ENCODE measurements at regions not wholly inside any gene's neighbourhood (a gene's known extent, or its start where the extent isn't known, plus 50 kb on each side); places are given as distances from the start of the nearest gene placed in this dataset.

DNA sequence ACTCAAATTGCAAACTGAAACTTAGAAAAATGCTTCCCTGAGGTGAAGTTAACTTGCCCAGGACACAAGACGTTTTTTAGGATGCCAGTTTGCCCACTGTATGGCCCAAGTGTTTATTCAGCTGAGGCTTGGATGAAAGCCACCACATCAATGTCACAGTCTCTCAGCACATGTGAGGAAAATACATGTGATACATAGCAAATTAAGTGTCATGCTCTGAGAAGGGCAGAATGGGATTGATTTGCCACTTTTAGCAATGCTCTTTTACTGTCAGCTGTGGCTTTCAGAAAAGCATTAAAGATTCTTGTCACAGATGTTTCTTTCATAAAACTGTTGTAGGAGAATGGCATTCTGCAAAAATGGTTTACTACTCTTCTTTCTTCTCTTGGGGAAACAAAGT lies 165.5 kb downstream of the ZIC1 start:
- no peaks in the 10 kb centered on the region for H3K9me3 ChIP-seq (ENCODE audit: control insufficient read depth, low read depth, low read length)
- H3K9ac ChIP-seq (ENCODE audit: control insufficient read depth, extremely low read depth, insufficient read depth, low read length), result no peak overlapping the region
- H3K36me3 ChIP-seq (ENCODE audit: control insufficient read depth in 2 of 2, extremely low read depth in 1 of 2, insufficient read depth in 2 of 2, low read length in 2 of 2), result no peaks in the 10 kb centered on the region
- DNase-seq (ENCODE audit: low read depth, low spot score) (no peak), FAIRE-seq (no peak)
- H3K4me1 ChIP-seq (ENCODE audit: control insufficient read depth, extremely low read depth, insufficient read depth, low read length), result no peaks in the 10 kb centered on the region
- no peaks in the 10 kb centered on the region for H3K9me1 ChIP-seq (ENCODE audit: control insufficient read depth, extremely low read depth, insufficient read depth, low read length)
- H2AFZ ChIP-seq (ENCODE audit: control insufficient read depth, low read length), result no peak overlapping the region
- H4K20me1 ChIP-seq (ENCODE audit: control insufficient read depth, extremely low read depth, insufficient read depth, low read length), result no peaks in the 10 kb centered on the region
- no peak overlapping the region for H3K4me3 ChIP-seq (ENCODE audit: control insufficient read depth in 2 of 3, extremely low read depth in 1 of 3, insufficient read depth in 2 of 3, low read depth in 1 of 3, low read length in 3 of 3)
- H3K27me3 ChIP-seq (ENCODE audit: control insufficient read depth, extremely low read depth, insufficient read depth, low read length), result no peaks in the 10 kb centered on the region
- no peaks in the 10 kb centered on the region for H3K79me2 ChIP-seq (ENCODE audit: control insufficient read depth, insufficient read depth, low read length)
- H3K4me2 ChIP-seq (ENCODE audit: control insufficient read depth, extremely low read depth, insufficient read depth, low read depth, low read length), result no peak overlapping the region
- no peak overlapping the region for H3K27ac ChIP-seq (ENCODE audit: control insufficient read depth, insufficient read depth, low read length)
- dilution Hi-C loops (cut with MboI; ENCODE audit: extremely low pct_ligation_motif_present, low sequenced_read_pairs), result no loop called here
- TF ChIP-seq, protein P1, sequence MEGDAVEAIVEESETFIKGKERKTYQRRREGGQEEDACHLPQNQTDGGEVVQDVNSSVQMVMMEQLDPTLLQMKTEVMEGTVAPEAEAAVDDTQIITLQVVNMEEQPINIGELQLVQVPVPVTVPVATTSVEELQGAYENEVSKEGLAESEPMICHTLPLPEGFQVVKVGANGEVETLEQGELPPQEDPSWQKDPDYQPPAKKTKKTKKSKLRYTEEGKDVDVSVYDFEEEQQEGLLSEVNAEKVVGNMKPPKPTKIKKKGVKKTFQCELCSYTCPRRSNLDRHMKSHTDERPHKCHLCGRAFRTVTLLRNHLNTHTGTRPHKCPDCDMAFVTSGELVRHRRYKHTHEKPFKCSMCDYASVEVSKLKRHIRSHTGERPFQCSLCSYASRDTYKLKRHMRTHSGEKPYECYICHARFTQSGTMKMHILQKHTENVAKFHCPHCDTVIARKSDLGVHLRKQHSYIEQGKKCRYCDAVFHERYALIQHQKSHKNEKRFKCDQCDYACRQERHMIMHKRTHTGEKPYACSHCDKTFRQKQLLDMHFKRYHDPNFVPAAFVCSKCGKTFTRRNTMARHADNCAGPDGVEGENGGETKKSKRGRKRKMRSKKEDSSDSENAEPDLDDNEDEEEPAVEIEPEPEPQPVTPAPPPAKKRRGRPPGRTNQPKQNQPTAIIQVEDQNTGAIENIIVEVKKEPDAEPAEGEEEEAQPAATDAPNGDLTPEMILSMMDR (optimal IDR thresholded peaks at IDR 0.05 in 1 of 3, IDR thresholded peaks at IDR 0.05 in 1 of 3, conservative IDR thresholded peaks at IDR 0.05 in 1 of 3; ENCODE audit: extremely low read depth in 1 of 3, insufficient read depth in 2 of 3, low read length in 3 of 3), result no peak
- TF ChIP-seq EZH2 (IDR thresholded peaks at IDR 0.05; ENCODE audit: low read length), result no peak

DNA sequence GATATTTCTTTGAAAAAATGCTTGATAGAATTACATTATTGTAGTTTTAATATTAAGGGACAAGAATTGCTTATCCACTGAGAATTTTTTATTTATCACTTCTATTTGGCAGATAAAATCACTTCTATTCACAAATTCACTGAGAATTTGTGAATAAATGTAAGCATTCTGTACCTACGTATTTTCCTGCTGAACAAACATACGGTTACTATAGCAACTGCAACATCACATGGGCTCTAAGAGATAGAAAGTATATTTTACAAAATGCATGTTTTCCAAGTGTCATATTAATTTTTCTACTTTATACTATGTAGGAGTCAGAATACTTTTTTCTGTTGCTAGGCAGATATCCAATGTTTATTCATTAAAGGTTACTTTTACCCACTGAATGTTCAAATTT lies 166.2 kb downstream of the ZIC1 start:
- Histone ChIP-seq H3K27me3 (ENCODE audit: control insufficient read depth, extremely low read depth, insufficient read depth, low read length) (no peaks in the 10 kb centered on the region), H4K20me1 (ENCODE audit: control insufficient read depth, extremely low read depth, insufficient read depth, low read length) (no peaks in the 10 kb centered on the region), H3K4me2 (ENCODE audit: control insufficient read depth, extremely low read depth, insufficient read depth, low read depth, low read length) (no peak overlapping the region), H3K9ac (ENCODE audit: control insufficient read depth, extremely low read depth, insufficient read depth, low read length) (no peak overlapping the region), H3K79me2 (ENCODE audit: control insufficient read depth, insufficient read depth, low read length) (no peaks in the 10 kb centered on the region), H3K4me3 (ENCODE audit: control insufficient read depth in 2 of 3, extremely low read depth in 1 of 3, insufficient read depth in 2 of 3, low read depth in 1 of 3, low read length in 3 of 3) (no peak overlapping the region), H3K27ac (ENCODE audit: control insufficient read depth, insufficient read depth, low read length) (no peak overlapping the region), H3K9me1 (ENCODE audit: control insufficient read depth, extremely low read depth, insufficient read depth, low read length) (no peaks in the 10 kb centered on the region), H3K9me3 (ENCODE audit: control insufficient read depth, low read depth, low read length) (no peaks in the 10 kb centered on the region), H3K36me3 (ENCODE audit: control insufficient read depth in 2 of 2, extremely low read depth in 1 of 2, insufficient read depth in 2 of 2, low read length in 2 of 2) (no peaks in the 10 kb centered on the region), H3K4me1 (ENCODE audit: control insufficient read depth, extremely low read depth, insufficient read depth, low read length) (no peaks in the 10 kb centered on the region), H2AFZ (ENCODE audit: control insufficient read depth, low read length) (no peak overlapping the region)
- no peak for DNase-seq (ENCODE audit: low read depth, low spot score)
- no peak for TF ChIP-seq EZH2 (IDR thresholded peaks at IDR 0.05; ENCODE audit: low read length)
- TF ChIP-seq, protein P1 (optimal IDR thresholded peaks at IDR 0.05 in 1 of 3, IDR thresholded peaks at IDR 0.05 in 1 of 3, conservative IDR thresholded peaks at IDR 0.05 in 1 of 3; ENCODE audit: extremely low read depth in 1 of 3, insufficient read depth in 2 of 3, low read length in 3 of 3), result no peak
- dilution Hi-C loops (cut with MboI; ENCODE audit: extremely low pct_ligation_motif_present, low sequenced_read_pairs), result no loop called here
- FAIRE-seq, result no peak

Measured in keratinocyte (primary cell).